OCI-LY1 (cell line): ENCODE measurements at regions not wholly inside any gene's neighbourhood (a gene's known extent, or its start where the extent isn't known, plus 50 kb on each side); places are given as distances from the start of the nearest gene placed in this dataset.

ENCODE experiments used
- H2AFZ ChIP-seq: fragments of 200-600 bp; sonication (generic), shearing (Covaris generic); 2 replicates; pipeline ENCODE4 v1.6.0; 2014; ENCODE audit warnings: antibody characterized with exemption, mild to moderate bottlenecking, low read length
- H3F3A ChIP-seq: fragments of 200-600 bp; sonication (generic), shearing (Covaris generic); 2 replicates; pipeline ENCODE4 v1.6.0; 2014; ENCODE audit warnings: mild to moderate bottlenecking, antibody characterized with exemption, low read length, moderate library complexity; ENCODE audit not compliant: insufficient read depth
- H3K27ac ChIP-seq: fragments of 200-600 bp; sonication (generic); 2 replicates; pipeline ENCODE4 v1.5.1; 2014; ENCODE audit warnings: low read length, mixed run types, mild to moderate bottlenecking, low read depth; ENCODE audit not compliant: poor library complexity, severe bottlenecking
- H3K27me3 ChIP-seq: fragments of 200-600 bp; sonication (generic); 2 replicates; pipeline ENCODE4 v1.6.0; 2014; ENCODE audit warnings: antibody characterized with exemption, mild to moderate bottlenecking, low read length, moderate library complexity; ENCODE audit not compliant: insufficient read depth
- H3K36me3 ChIP-seq: fragments of 200-600 bp; sonication (generic); 2 replicates; pipeline ENCODE4 v1.6.1; 2014; ENCODE audit warnings: mild to moderate bottlenecking, antibody characterized with exemption, low read length, moderate library complexity, mixed read lengths; ENCODE audit not compliant: insufficient read depth
- H3K4me1 ChIP-seq: fragments of 200-600 bp; sonication (generic); 2 replicates; pipeline ENCODE4 v1.5.1; 2014; ENCODE audit warnings: mild to moderate bottlenecking, low read length, moderate library complexity; ENCODE audit not compliant: insufficient read depth, severe bottlenecking
- H3K4me2 ChIP-seq: fragments of 200-600 bp; sonication (generic), shearing (Covaris generic); 2 replicates; pipeline ENCODE4 v1.6.1; 2014; ENCODE audit warnings: low read length
- H3K4me3 ChIP-seq: fragments of 200-600 bp; sonication (generic); 2 replicates; pipeline ENCODE4 v1.5.1; 2014; ENCODE audit warnings: low read length, low read depth, mild to moderate bottlenecking, mixed read lengths; ENCODE audit not compliant: poor library complexity, severe bottlenecking
- H3K79me2 ChIP-seq: fragments of 200-600 bp; shearing (Covaris generic); 2 replicates; pipeline ENCODE4 v1.6.1; 2016; ENCODE audit warnings: mixed run types, low read length, mixed read lengths; ENCODE audit not compliant: insufficient read depth
- H3K9ac ChIP-seq: fragments of 200-600 bp; sonication (generic), shearing (Covaris generic); 2 replicates; pipeline ENCODE4 v1.6.1; 2014; ENCODE audit warnings: mild to moderate bottlenecking, low read length, mixed read lengths
- H3K9me2 ChIP-seq: fragments of 200-600 bp; sonication (generic), shearing (Covaris generic); 2 replicates; pipeline ENCODE4 v1.6.1; 2014; ENCODE audit warnings: low read depth, mild to moderate bottlenecking, low read length, mixed read lengths
- H3K9me3 ChIP-seq: fragments of 200-600 bp; shearing (Covaris generic); 2 replicates; pipeline ENCODE4 v1.6.1; 2014; ENCODE audit warnings: low read length, mixed read lengths
- H4K20me1 ChIP-seq: fragments of 200-600 bp; sonication (generic), shearing (Covaris generic); 2 replicates; pipeline ENCODE4 v1.6.0; 2016; ENCODE audit warnings: mild to moderate bottlenecking, low read length; ENCODE audit not compliant: insufficient read depth
- EZH2 ChIP-seq: fragments of 200-600 bp; sonication (generic), shearing (Covaris generic); IDR thresholded peaks from 2 replicates; pipeline ENCODE4 v1.8.0; 2017; ENCODE audit warnings: borderline replicate concordance, mixed run types, mild to moderate bottlenecking, antibody characterized with exemption, low read length, moderate library complexity, mixed read lengths
- TF ChIP-seq, protein P1 (sequence below): fragments of 200-600 bp; sonication (generic), shearing (Covaris generic); IDR thresholded peaks from 2 replicates; pipeline ENCODE4 v1.5.1; 2017; ENCODE audit warnings: mild to moderate bottlenecking, antibody characterized with exemption, low read length, moderate library complexity, mixed read lengths

DNA sequence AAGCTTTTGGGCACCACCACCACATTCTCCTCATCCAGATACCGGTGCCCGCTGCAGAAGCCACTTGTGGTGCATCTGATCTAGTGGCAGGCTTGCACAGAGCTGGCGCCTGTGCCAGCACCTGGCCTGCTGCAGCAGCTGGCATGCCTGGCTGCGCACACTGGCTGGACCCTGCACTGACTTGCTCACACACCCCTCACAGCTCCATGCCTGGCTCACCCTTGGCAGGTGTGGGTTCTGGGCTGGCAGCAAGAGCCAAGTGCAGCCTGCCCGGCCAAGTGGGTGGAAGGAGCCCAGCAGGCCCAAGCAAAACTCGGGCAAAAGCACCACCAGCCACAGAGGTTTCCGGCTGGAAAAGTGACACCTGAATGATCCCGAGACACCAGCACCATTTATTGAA, 315.7 kb upstream of the RRP15 start:
- no peaks in the 10 kb centered on the region for H3K4me1 ChIP-seq
- TF ChIP-seq, protein P1, sequence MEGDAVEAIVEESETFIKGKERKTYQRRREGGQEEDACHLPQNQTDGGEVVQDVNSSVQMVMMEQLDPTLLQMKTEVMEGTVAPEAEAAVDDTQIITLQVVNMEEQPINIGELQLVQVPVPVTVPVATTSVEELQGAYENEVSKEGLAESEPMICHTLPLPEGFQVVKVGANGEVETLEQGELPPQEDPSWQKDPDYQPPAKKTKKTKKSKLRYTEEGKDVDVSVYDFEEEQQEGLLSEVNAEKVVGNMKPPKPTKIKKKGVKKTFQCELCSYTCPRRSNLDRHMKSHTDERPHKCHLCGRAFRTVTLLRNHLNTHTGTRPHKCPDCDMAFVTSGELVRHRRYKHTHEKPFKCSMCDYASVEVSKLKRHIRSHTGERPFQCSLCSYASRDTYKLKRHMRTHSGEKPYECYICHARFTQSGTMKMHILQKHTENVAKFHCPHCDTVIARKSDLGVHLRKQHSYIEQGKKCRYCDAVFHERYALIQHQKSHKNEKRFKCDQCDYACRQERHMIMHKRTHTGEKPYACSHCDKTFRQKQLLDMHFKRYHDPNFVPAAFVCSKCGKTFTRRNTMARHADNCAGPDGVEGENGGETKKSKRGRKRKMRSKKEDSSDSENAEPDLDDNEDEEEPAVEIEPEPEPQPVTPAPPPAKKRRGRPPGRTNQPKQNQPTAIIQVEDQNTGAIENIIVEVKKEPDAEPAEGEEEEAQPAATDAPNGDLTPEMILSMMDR, result no peak
- no peak for TF ChIP-seq EZH2

GRCh38 chr1:217977943-217978342, 307.1 kb upstream of the RRP15 start:
- TF ChIP-seq EZH2, result no peak
- TF ChIP-seq, protein P1, result no peak
- no peaks in the 10 kb centered on the region for H3K4me1 ChIP-seq
- no peak overlapping the region for H3K27ac ChIP-seq
- H3K27me3 ChIP-seq, result no peaks in the 10 kb centered on the region
- H3F3A ChIP-seq, result no peaks in the 10 kb centered on the region
- H3K36me3 ChIP-seq, result no peaks in the 10 kb centered on the region
- H3K79me2 ChIP-seq, result no peaks in the 10 kb centered on the region
- H2AFZ ChIP-seq, result no peak overlapping the region
- no peak overlapping the region for H3K4me3 ChIP-seq
- no peak overlapping the region for H3K9ac ChIP-seq
- H4K20me1 ChIP-seq, result no peaks in the 10 kb centered on the region
- H3K9me3 ChIP-seq, result no peaks in the 10 kb centered on the region
- no peaks in the 10 kb centered on the region for H3K9me2 ChIP-seq
- no peak overlapping the region for H3K4me2 ChIP-seq

More for the DNA sequence above, 315.7 kb upstream of the RRP15 start:
- Histone ChIP-seq H3K79me2 (no peaks in the 10 kb centered on the region), H3K27ac (no peak overlapping the region), H3K9ac (no peak overlapping the region), H3K4me3 (no peak overlapping the region), H2AFZ (no peak overlapping the region), H3K36me3 (no peaks in the 10 kb centered on the region), H3K27me3 (no peaks in the 10 kb centered on the region), H3K4me2 (no peak overlapping the region), H3K9me2 (no peaks in the 10 kb centered on the region), H3F3A (no peaks in the 10 kb centered on the region), H4K20me1 (no peaks in the 10 kb centered on the region), H3K9me3 (no peaks in the 10 kb centered on the region)

DNA sequence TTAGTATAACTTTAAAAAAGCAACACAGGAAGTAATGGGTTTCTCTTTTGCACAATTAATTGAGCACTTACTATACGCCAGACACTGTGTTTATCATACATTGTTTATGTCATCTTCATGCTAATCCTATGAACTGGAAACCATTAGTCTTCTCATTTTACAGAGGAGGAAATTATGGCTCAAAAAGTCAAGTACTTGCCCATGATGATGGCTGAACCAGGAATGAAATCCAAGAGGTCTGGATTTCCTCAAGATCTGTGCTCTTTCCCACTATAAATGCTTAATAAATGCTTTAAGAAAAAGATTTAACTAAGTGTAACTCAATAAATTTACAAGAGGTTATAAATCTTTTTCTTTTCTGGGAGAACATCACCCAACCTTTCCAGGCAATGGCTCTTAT, 303.7 kb upstream of the RRP15 start:
- H3K4me3 ChIP-seq, result no peak overlapping the region
- no peaks in the 10 kb centered on the region for H3K9me2 ChIP-seq
- no peak overlapping the region for H2AFZ ChIP-seq
- H3K79me2 ChIP-seq, result no peaks in the 10 kb centered on the region
- no peaks in the 10 kb centered on the region for H3K36me3 ChIP-seq
- H3K27me3 ChIP-seq, result no peaks in the 10 kb centered on the region
- H3K4me2 ChIP-seq, result no peak overlapping the region
- no peak overlapping the region for H3K9ac ChIP-seq
- no peaks in the 10 kb centered on the region for H3K9me3 ChIP-seq
- no peaks in the 10 kb centered on the region for H3K4me1 ChIP-seq
- H3K27ac ChIP-seq, result no peak overlapping the region
- TF ChIP-seq, protein P1, result no peak
- TF ChIP-seq EZH2, result no peak
- no peaks in the 10 kb centered on the region for H3F3A ChIP-seq
- H4K20me1 ChIP-seq, result no peaks in the 10 kb centered on the region
